ENCODE measurements at regions not wholly inside any gene's neighbourhood (a gene's known extent, or its start where the extent isn't known, plus 50 kb on each side); places are given as distances from the start of the nearest gene placed in this dataset.

GRCh38 chr5:6941631-6942030 is 228.4 kb downstream of the TENT4A start:
- no peaks in the 10 kb centered on the region for H3K36me3 ChIP-seq (ENCODE audit: insufficient read depth in 1 of 2, low read depth in 1 of 2)
- H3K4me3 ChIP-seq = no peak overlapping the region
- 25 to 45% (median 30%) methylated on average over 3 of the region's 3 CpGs for WGBS, 3 donors
- H3K4me1 ChIP-seq = no peaks in the 10 kb centered on the region
- DNase-seq = no peak
- H3K9me3 ChIP-seq = no peaks in the 10 kb centered on the region
- intact Hi-C loops (cut with DNase I) = no loop called here
- ATAC-seq = no peak
- H3K27ac ChIP-seq = no peak overlapping the region
- no peak for TF ChIP-seq CTCF (IDR thresholded peaks at IDR 0.05)
- no peaks in the 10 kb centered on the region for H3K27me3 ChIP-seq (ENCODE audit: insufficient read depth in 3 of 3, low read length in 2 of 3)

GRCh38 chr5:6943197-6944112 is 230.2 kb downstream of the TENT4A start:
- H3K9me3 ChIP-seq = no peaks in the 10 kb centered on the region
- TF ChIP-seq CTCF (IDR thresholded peaks at IDR 0.05) = no peak
- no peaks in the 10 kb centered on the region for H3K4me1 ChIP-seq
- DNase-seq (no peak), ATAC-seq (no peak)
- no peaks in the 10 kb centered on the region for H3K36me3 ChIP-seq (ENCODE audit: insufficient read depth in 1 of 2, low read depth in 1 of 2)
- H3K27me3 ChIP-seq (ENCODE audit: insufficient read depth in 3 of 3, low read length in 2 of 3) = no peaks in the 10 kb centered on the region
- no peak overlapping the region for H3K4me3 ChIP-seq
- H3K27ac ChIP-seq = no peak overlapping the region
- intact Hi-C loops (cut with DNase I) = no loop called here
- WGBS, 3 donors = 65 to 85% (median 65%) methylated on average over 11 of the region's 11 CpGs

- H3K4me3 ChIP-seq = no peak overlapping the region
- H3K9me3 ChIP-seq = no peaks in the 10 kb centered on the region
- no peaks in the 10 kb centered on the region for H3K4me1 ChIP-seq
- no peak for TF ChIP-seq CTCF (IDR thresholded peaks at IDR 0.05)
- H3K36me3 ChIP-seq (ENCODE audit: insufficient read depth in 1 of 2, low read depth in 1 of 2) = no peaks in the 10 kb centered on the region
- no peaks in the 10 kb centered on the region for H3K27me3 ChIP-seq (ENCODE audit: insufficient read depth in 3 of 3, low read length in 2 of 3)
- ATAC-seq (no peak), DNase-seq (no peak)
- no peak overlapping the region for H3K27ac ChIP-seq
- intact Hi-C loops (cut with DNase I) = no loop called here
- WGBS, 3 donors = 61 to 74% (median 69%) methylated on average over 2 of the region's 2 CpGs
These were observed 235.3 kb downstream of the TENT4A start for GRCh38 chr5:6948562-6948961.

- intact Hi-C loops (cut with DNase I) = no loop called here
- no peak for TF ChIP-seq CTCF (IDR thresholded peaks at IDR 0.05)
- 71 to 89% (median 80%) methylated on average over 3 of the region's 3 CpGs for WGBS, 3 donors
These were observed 236.0 kb downstream of the TENT4A start for GRCh38 chr5:6949230-6949629.

More at GRCh38 chr5:6949230-6949629, 236.0 kb downstream of the TENT4A start:
- H3K9me3 ChIP-seq = no peaks in the 10 kb centered on the region
- no peak overlapping the region for H3K27ac ChIP-seq
- ATAC-seq (no peak), DNase-seq (no peak)
- H3K4me1 ChIP-seq = no peaks in the 10 kb centered on the region
- no peak overlapping the region for H3K4me3 ChIP-seq
- H3K36me3 ChIP-seq (ENCODE audit: insufficient read depth in 1 of 2, low read depth in 1 of 2) = no peaks in the 10 kb centered on the region
- H3K27me3 ChIP-seq (ENCODE audit: insufficient read depth in 3 of 3, low read length in 2 of 3) = no peaks in the 10 kb centered on the region

Data from psoas muscle (tissue), 7 donors.